Fibroblast of the aortic adventitia (primary cell): ENCODE measurements at regions not wholly inside any gene's neighbourhood (a gene's known extent, or its start where the extent isn't known, plus 50 kb on each side); places are given as distances from the start of the nearest gene placed in this dataset.
A peak's percentile ranks its signal among the peaks of the same experiment; 100 is the strongest.

ENCODE experiments used
- DNase-seq: peaks from one replicate; pipeline ENCODE4 v3.0.0-alpha.2; 2010; ENCODE audit warnings: low read depth
- H3K4me3 ChIP-seq: 2 replicates; pipeline ENCODE4 v1.5.1; 2011; ENCODE audit warnings: low read depth, mild to moderate bottlenecking, control low read depth, low read length, moderate library complexity
- CTCF ChIP-seq: IDR thresholded peaks from 2 replicates; pipeline ENCODE4 v1.5.1; 2011; ENCODE audit warnings: mild to moderate bottlenecking, low read length, control low read depth, inconsistent platforms; ENCODE audit not compliant: insufficient read depth

- no peak overlapping the region for H3K4me3 ChIP-seq
- DNase-seq, result no peak
- TF ChIP-seq CTCF, result no peak
Measured at GRCh38 chr6:40916845-40917244, 122.2 kb downstream of the UNC5CL start.

DNA sequence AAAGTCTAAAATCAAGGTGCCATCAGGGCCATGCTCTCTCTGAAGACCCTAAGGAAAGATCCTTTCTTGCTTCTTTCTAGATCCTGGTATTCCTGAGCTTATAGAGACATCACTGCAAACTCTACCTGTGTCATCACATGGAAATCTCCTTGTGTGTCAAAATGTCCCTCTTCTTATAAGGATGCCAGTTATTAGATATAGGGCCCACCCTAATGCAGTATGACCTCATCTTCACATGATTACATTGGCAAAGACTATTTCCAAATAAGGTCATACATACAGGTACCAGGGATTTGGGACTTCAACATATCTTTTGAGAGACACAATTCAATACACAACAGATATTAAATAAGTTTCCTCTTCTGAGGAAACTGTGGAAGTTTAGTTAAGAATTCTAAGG, 123.9 kb downstream of the UNC5CL start:
- TF ChIP-seq CTCF, result no peak
- DNase-seq, result no peak
- H3K4me3 ChIP-seq, result no peak overlapping the region

GRCh38 chr6:40914005-40914404, 125.0 kb downstream of the UNC5CL start:
- no peak for DNase-seq
- TF ChIP-seq CTCF, result no peak
- H3K4me3 ChIP-seq, result no peak overlapping the region

DNA sequence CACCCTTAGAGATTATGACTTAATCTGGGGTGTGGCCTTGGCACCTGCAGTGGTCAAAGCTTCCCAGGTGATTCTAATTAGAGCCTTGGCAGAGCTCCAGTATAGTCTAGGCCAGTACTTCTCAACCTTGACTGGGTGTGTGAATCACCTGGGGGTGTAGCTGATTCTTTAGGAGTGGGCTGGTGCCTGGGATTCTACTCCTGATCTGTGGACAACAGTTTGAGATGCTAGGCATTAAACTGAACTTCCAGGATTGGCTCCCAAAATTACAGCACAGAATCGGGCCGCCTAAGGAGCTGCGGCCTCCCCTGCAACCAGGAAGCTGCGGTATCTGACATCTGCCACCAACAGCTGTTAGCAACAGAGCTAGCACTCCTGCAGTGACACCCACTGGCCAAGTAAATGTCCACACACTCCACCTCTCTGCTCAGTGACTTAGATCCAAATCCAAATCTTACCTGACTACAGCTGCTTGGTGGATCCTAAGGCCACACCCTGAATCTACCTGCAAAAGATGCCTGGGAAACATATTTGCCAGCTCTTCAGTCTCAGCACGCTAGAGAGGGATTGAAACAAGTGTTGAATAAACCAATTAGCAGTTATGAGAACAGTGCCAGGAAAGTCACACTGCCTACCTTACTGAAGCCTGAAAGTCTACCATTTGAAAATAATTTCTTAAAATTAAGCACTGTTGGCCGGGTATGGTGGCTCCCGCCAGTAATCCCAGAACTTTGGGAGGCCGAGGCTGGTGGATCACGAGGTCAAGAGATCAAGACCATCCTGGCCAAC, 126.7 kb downstream of the UNC5CL start:
- no peak for DNase-seq
- no peak overlapping the region for H3K4me3 ChIP-seq
- peak; percentile 11 for TF ChIP-seq CTCF

DNA sequence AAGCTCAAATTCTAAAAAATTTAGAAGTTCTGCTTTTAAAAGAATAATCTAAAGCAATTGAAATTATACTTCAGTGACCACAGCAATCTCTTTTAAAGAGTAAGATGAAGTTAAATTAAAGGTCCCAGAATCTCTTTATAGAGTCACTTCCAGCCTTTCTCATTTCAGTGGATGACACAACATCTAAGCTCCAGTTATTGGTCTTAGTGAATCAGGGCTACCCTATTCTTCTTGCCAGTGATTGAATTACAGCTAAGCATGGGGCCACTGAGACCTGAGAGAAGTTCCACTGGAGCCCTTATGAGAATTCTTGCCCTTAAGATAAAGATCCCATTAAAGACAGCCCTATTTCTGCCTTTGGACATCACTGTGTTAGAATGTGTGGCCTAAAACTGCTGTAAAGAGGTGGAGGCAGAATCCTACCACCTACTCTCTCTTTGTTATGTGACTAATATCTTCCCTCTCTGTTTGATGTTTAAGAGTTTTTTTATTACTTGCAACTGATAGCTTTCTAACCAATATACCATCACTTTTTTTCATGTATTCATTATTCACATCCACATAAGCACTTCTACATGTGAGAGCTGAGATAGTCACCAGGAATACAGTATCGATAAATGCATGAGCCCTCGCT, 128.6 kb downstream of the UNC5CL start:
- TF ChIP-seq CTCF, result no peak
- no peak for DNase-seq
- no peak overlapping the region for H3K4me3 ChIP-seq

DNA sequence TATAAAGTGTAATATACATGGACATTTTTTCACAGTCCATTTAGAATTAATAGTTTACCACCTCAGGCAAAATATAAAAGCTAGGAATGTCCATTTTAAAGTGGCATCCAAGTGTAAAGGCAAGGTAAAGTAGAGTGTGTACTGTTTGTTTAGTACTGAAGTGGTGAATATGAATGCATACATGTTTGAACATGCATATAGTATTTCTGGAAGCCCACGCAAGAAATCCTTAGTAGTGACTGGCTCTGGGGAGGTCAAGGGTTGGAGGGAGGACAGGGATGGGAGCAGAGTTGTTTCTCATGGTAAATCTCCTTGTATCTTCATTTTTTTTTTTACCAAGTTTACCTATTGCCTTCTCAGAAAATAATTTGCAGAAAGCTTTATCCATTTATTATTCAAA, 129.2 kb downstream of the UNC5CL start:
- no peak for DNase-seq
- TF ChIP-seq CTCF, result no peak
- H3K4me3 ChIP-seq, result no peak overlapping the region
